ENCODE measurements at regions not wholly inside any gene's neighbourhood (a gene's known extent, or its start where the extent isn't known, plus 50 kb on each side); places are given as distances from the start of the nearest gene placed in this dataset.

DNA sequence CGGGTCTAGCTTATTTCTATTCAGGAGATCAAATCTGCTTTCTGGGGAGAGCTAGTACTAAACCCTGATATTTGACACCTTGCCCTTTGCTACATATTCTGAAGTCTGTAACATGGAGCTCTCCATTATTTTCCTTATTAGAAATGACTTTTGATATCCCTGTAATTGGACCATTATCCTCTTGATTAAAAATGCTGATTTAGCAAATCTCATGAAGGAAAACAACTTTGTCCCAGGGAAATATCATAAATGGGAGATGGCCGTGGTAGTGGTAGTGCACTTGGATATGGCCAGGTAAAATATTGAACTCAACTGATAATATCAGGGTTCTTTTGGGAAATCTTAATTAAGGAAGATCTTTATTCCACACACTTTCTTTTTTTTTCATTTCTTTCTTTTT, 326.5 kb downstream of the RPRM start:
- RAD21 ChIA-PET (ENCODE audit: low non-redundant PET in 1 of 2, low total read pairs in 2 of 2, uncharacterized antibody in 2 of 2, unreplicated experiment in 2 of 2), result no interaction called here

DNA sequence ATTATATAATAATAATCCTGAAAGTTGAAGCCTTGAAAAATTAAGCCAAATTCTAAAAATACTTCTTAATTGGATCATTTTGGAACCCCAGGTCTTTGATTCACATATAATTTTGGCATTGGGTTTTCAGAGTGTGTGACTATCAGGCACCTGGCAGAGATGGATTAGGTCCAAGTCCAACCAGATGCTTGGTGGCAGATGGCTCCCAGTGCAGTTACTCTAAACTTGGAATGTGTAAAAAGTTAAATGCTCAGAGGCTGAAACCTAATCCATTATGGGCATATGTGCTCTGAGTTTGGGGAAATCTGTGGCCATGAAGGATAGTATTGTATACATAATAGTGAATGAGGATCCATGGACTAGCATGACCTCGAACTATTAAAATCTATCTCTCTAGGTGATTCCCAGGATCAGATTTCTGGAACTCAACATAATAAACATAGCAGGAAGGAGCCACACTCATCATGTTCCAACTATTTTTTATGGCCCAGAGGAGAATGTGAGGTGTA, 333.0 kb downstream of the RPRM start:
- Histone ChIP-seq H3K79me2 (ENCODE audit: insufficient read depth, low read length) (no peaks in the 10 kb centered on the region), H3K27ac (ENCODE audit: low read depth, low read length) (no peak overlapping the region), H2AFZ (ENCODE audit: low read depth, low read length, poor library complexity, severe bottlenecking) (no peak overlapping the region), H3K4me2 (ENCODE audit: low read length) (no peak overlapping the region), H3K27me3 (ENCODE audit: insufficient read depth, low read length) (no peaks in the 10 kb centered on the region), H3K9ac (ENCODE audit: low read length) (no peak overlapping the region), H4K20me1 (ENCODE audit: insufficient read depth) (no peaks in the 10 kb centered on the region), H3K4me3 (replicated peaks in 1 of 2; ENCODE audit: low read depth in 1 of 2, low read length in 2 of 2) (no peak overlapping the region), H3K36me3 (ENCODE audit: control insufficient read depth in 1 of 2, insufficient read depth in 2 of 2, low read length in 2 of 2) (no peaks in the 10 kb centered on the region), H3K9me3 (ENCODE audit: control insufficient read depth in 1 of 2, insufficient read depth in 1 of 2, low read depth in 1 of 2, low read length in 2 of 2) (no peaks in the 10 kb centered on the region), H3K9me2 (ENCODE audit: insufficient read depth) (no peaks in the 10 kb centered on the region), H3K4me1 (ENCODE audit: control insufficient read depth in 1 of 2, insufficient read depth in 2 of 2, low read length in 2 of 2) (no peaks in the 10 kb centered on the region)
- RAD21 ChIA-PET (ENCODE audit: low non-redundant PET in 1 of 2, low total read pairs in 2 of 2, uncharacterized antibody in 2 of 2, unreplicated experiment in 2 of 2), result no interaction called here
- POLR2A ChIA-PET, result no interaction called here
- intact Hi-C loops (cut with micrococcal nuclease), result no loop called here
- no TSS peak for BruUV-seq (replicated peaks)
- DNase-seq (ENCODE audit: low read depth, low spot score), result no peak
- no peak for ATAC-seq
- CTCF ChIA-PET, result no interaction called here
- TF ChIP-seq SIN3A (IDR thresholded peaks at IDR 0.05; ENCODE audit: low read depth) (no peak), FOSL1 (IDR thresholded peaks at IDR 0.05; ENCODE audit: low read depth) (no peak), YY1 (IDR thresholded peaks at IDR 0.05; ENCODE audit: extremely low read depth, insufficient replicate concordance, low read depth, low read length) (no peak), EZH2phosphoT487 (IDR thresholded peaks at IDR 0.05; ENCODE audit: borderline replicate concordance) (no peak), EGR1 (IDR thresholded peaks at IDR 0.05; ENCODE audit: low read depth) (no peak), SP1 (IDR thresholded peaks at IDR 0.05; ENCODE audit: low read depth) (no peak), CEBPB (IDR thresholded peaks at IDR 0.05; ENCODE audit: low read depth) (no peak), ELF1 (IDR thresholded peaks at IDR 0.05; ENCODE audit: borderline replicate concordance, low read depth) (no peak), ZFX (IDR thresholded peaks at IDR 0.05) (no peak), TCF7L2 (IDR thresholded peaks at IDR 0.05; ENCODE audit: borderline replicate concordance, extremely low read depth, insufficient read depth, insufficient read length) (no peak)
- TF ChIP-seq, protein P1, sequence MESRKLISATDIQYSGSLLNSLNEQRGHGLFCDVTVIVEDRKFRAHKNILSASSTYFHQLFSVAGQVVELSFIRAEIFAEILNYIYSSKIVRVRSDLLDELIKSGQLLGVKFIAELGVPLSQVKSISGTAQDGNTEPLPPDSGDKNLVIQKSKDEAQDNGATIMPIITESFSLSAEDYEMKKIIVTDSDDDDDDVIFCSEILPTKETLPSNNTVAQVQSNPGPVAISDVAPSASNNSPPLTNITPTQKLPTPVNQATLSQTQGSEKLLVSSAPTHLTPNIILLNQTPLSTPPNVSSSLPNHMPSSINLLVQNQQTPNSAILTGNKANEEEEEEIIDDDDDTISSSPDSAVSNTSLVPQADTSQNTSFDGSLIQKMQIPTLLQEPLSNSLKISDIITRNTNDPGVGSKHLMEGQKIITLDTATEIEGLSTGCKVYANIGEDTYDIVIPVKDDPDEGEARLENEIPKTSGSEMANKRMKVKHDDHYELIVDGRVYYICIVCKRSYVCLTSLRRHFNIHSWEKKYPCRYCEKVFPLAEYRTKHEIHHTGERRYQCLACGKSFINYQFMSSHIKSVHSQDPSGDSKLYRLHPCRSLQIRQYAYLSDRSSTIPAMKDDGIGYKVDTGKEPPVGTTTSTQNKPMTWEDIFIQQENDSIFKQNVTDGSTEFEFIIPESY (IDR thresholded peaks at IDR 0.05; ENCODE audit: extremely low read depth, insufficient replicate concordance, low read length), result no peak

More for the DNA sequence above, 326.5 kb downstream of the RPRM start:
- H3K36me3 ChIP-seq (ENCODE audit: control insufficient read depth in 1 of 2, insufficient read depth in 2 of 2, low read length in 2 of 2), result no peaks in the 10 kb centered on the region
- intact Hi-C loops (cut with micrococcal nuclease), result no loop called here
- no peaks in the 10 kb centered on the region for H3K9me3 ChIP-seq (ENCODE audit: control insufficient read depth in 1 of 2, insufficient read depth in 1 of 2, low read depth in 1 of 2, low read length in 2 of 2)
- no peaks in the 10 kb centered on the region for H3K4me1 ChIP-seq (ENCODE audit: control insufficient read depth in 1 of 2, insufficient read depth in 2 of 2, low read length in 2 of 2)
- H3K9me2 ChIP-seq (ENCODE audit: insufficient read depth), result no peaks in the 10 kb centered on the region
- POLR2A ChIA-PET, result no interaction called here
- no peak overlapping the region for H3K4me2 ChIP-seq (ENCODE audit: low read length)
- H3K79me2 ChIP-seq (ENCODE audit: insufficient read depth, low read length), result no peaks in the 10 kb centered on the region
- no peaks in the 10 kb centered on the region for H3K27me3 ChIP-seq (ENCODE audit: insufficient read depth, low read length)
- no peak overlapping the region for H3K9ac ChIP-seq (ENCODE audit: low read length)
- no TSS peak for BruUV-seq (replicated peaks)
- no peak overlapping the region for H2AFZ ChIP-seq (ENCODE audit: low read depth, low read length, poor library complexity, severe bottlenecking)
- H3K4me3 ChIP-seq (replicated peaks in 1 of 2; ENCODE audit: low read depth in 1 of 2, low read length in 2 of 2), result no peak overlapping the region
- H4K20me1 ChIP-seq (ENCODE audit: insufficient read depth), result no peaks in the 10 kb centered on the region
- H3K27ac ChIP-seq (ENCODE audit: low read depth, low read length), result no peak overlapping the region
- no peak for ATAC-seq
- CTCF ChIA-PET, result no interaction called here
- TF ChIP-seq TCF7L2 (IDR thresholded peaks at IDR 0.05; ENCODE audit: borderline replicate concordance, extremely low read depth, insufficient read depth, insufficient read length), result no peak
- no peak for TF ChIP-seq EGR1 (IDR thresholded peaks at IDR 0.05; ENCODE audit: low read depth)
- no peak for TF ChIP-seq ZNF274 (IDR thresholded peaks at IDR 0.05; ENCODE audit: low read depth, low read length)
- TF ChIP-seq, protein P2, sequence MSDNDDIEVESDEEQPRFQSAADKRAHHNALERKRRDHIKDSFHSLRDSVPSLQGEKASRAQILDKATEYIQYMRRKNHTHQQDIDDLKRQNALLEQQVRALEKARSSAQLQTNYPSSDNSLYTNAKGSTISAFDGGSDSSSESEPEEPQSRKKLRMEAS (IDR thresholded peaks at IDR 0.05), result no peak
- TF ChIP-seq SP1 (IDR thresholded peaks at IDR 0.05; ENCODE audit: low read depth), result no peak
- TF ChIP-seq CBX3 (IDR thresholded peaks at IDR 0.05; ENCODE audit: low read depth), result no peak
- no peak for TF ChIP-seq SIN3A (IDR thresholded peaks at IDR 0.05; ENCODE audit: low read depth)
- TF ChIP-seq, protein P3, sequence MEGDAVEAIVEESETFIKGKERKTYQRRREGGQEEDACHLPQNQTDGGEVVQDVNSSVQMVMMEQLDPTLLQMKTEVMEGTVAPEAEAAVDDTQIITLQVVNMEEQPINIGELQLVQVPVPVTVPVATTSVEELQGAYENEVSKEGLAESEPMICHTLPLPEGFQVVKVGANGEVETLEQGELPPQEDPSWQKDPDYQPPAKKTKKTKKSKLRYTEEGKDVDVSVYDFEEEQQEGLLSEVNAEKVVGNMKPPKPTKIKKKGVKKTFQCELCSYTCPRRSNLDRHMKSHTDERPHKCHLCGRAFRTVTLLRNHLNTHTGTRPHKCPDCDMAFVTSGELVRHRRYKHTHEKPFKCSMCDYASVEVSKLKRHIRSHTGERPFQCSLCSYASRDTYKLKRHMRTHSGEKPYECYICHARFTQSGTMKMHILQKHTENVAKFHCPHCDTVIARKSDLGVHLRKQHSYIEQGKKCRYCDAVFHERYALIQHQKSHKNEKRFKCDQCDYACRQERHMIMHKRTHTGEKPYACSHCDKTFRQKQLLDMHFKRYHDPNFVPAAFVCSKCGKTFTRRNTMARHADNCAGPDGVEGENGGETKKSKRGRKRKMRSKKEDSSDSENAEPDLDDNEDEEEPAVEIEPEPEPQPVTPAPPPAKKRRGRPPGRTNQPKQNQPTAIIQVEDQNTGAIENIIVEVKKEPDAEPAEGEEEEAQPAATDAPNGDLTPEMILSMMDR (IDR thresholded peaks at IDR 0.05 in 2 of 3, conservative IDR thresholded peaks at IDR 0.05 in 1 of 3; ENCODE audit: borderline replicate concordance in 1 of 3, insufficient read depth in 1 of 3, low read depth in 2 of 3, low read length in 2 of 3), result no peak
- TF ChIP-seq FOSL1 (IDR thresholded peaks at IDR 0.05; ENCODE audit: low read depth), result no peak
- TF ChIP-seq POLR2A (IDR thresholded peaks at IDR 0.05; ENCODE audit: borderline replicate concordance, extremely low read depth, insufficient read depth, insufficient read length), result no peak
- DNase-seq (ENCODE audit: low read depth, low spot score), result no peak

Data from HCT116 (cell line).